GM10266 (cell line): ENCODE measurements at regions not wholly inside any gene's neighbourhood (a gene's known extent, or its start where the extent isn't known, plus 50 kb on each side); places are given as distances from the start of the nearest gene placed in this dataset.

ENCODE experiments used
- DNase-seq: peaks from one replicate; pipeline ENCODE4 v3.0.0; 2012; ENCODE audit errors: extremely low spot score
- CTCF ChIP-seq: IDR thresholded peaks from 2 replicates; pipeline ENCODE4 v1.5.1; 2012; ENCODE audit warnings: mild to moderate bottlenecking, low read depth; ENCODE audit not compliant: control insufficient read depth, insufficient read depth; ENCODE audit errors: missing control alignments

DNA sequence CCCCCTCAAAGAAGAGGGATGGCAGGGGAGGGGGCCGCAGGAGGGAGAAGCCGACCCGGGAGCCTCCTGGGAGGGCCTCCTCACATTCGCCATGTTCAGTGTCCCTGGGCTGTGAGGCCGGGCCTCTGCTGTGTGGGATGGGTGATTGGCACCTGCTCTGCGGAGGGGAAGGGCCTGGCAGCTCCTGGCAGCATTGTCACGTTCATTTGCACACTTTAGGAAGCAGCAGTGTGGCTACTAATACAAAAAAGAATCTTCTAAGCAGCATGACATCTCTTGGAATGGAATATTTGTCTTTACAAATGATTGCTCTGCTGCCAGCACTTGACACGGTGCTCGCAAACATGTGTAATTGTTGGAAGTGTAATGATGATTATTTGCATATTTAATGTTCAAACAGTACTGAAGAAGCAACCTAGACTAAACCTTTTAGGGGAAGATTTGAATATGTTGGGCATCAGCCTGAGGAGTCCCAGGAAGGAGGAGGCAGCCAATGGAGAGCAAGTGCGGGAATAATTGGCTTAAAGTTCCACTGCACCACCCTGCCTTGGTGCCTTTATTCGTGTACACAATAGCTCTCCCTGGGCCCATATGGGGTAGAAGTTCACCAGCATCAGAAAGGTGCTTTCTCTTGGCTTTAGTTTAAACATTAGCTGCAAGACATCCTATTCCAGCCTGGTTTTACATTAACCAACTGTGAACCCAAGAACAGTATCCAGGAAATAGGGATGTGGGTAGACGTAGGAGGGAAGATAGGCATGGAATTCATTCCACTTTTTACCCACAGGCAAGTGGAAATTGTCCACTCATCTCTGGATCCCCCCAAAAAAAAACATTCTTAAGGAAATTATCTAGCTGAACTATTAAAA is 404.9 kb downstream of the TMEM182 start:
- DNase-seq, result no peak
- TF ChIP-seq CTCF, result no peak

- TF ChIP-seq CTCF, result no peak
- no peak for DNase-seq
These were observed 405.8 kb downstream of the TMEM182 start for GRCh38 chr2:103167599-103167998.

- no peak for TF ChIP-seq CTCF
- no peak for DNase-seq
These were observed 408.0 kb downstream of the TMEM182 start for GRCh38 chr2:103169861-103170260.

DNA sequence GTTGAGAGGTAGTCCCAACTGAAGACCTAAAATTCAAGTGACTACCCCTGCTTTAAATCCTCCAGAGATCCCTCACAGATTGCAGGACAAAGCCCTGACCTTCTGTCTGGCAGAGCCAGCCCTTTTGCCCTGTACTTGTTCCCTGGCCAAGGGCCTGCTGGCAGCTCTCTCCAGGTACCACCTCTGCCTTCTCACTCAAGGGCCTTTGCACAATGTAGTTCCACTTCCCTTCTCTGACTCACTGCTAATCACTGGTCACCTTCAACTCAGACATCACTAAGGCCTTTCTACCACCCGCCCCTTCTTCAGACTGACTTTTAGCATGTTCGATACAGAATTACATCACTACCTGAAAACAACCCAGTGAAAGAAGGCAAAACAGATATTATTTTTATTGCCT is 411.0 kb downstream of the TMEM182 start:
- no peak for TF ChIP-seq CTCF
- DNase-seq, result no peak

DNA sequence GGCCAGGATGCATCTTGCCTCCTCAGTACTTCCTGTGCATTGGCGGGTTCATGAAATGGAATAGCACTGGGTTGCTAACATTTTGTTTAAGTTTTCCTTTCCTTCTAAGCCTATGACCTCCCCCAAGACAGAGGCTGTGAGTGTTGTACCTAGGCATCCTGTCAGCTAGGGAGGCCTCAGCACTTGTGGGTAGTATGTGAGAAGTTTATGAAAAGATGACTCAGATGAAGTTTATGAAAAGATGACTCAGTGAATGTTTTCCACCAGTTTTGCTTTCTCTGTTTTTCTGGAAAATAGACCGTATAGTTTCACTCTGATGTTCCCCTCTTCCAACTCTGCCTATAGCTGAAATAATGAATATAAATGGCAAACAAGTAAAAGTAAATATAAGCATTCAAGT is 412.9 kb downstream of the TMEM182 start:
- TF ChIP-seq CTCF, result no peak
- no peak for DNase-seq

- TF ChIP-seq CTCF, result no peak
- DNase-seq, result no peak
These were observed 414.6 kb downstream of the TMEM182 start for GRCh38 chr2:103176294-103176915.

DNA sequence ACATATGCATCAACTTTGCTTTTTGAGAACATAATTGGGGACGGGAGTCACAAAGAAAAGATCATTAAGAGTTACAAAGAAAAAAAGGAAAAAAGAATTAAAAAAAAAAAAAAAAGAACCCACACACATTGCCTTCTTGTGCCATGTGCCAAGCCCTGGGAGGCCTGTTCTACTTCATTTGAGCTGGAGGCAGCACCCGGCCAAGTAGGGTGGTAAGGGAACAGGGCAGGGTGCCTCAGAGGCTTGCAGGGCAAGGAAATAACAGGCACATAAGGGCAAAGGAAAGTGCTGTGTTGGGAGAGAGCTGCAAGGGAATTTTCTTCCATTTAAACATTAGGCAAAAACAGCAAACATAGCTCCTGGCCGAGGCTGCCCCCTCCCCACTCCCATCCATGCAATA is 418.0 kb downstream of the TMEM182 start:
- TF ChIP-seq CTCF, result no peak
- DNase-seq, result no peak
